ENCODE measurements at regions not wholly inside any gene's neighbourhood (a gene's known extent, or its start where the extent isn't known, plus 50 kb on each side); places are given as distances from the start of the nearest gene placed in this dataset.
"Not testable (repeated sequence)": the region's sequence is repeated elsewhere in the genome, so short reads cannot be mapped to it uniquely, and the experiment has no call there.

DNA sequence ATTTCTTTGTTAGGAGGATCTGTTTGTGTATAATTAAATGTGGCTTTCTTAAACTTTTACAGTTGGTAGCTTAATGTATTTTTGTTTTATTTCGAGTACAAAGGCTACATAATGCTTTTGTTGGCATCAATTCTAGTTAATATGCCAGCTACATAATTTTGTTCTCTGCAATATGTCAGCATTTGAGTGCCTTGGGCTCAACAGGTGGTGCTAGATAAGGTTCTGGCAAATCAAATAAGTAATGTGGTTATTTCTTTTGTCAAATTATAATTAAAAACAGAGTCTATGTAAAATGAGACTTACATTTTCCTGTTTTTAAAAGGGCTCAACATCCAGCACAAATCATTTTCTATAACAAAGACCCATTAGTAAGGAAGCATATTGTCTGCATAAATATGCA is 410.6 kb upstream of the NR5A2 start:
- TF ChIP-seq EP300 (IDR thresholded peaks at IDR 0.05): no peak
- no peak for TF ChIP-seq POLR2AphosphoS5 (IDR thresholded peaks at IDR 0.05)
- DNase-seq (ENCODE audit: low spot score in 2 of 2): no peak
- no peaks in the 10 kb centered on the region for H3K36me3 ChIP-seq
- H3K9me3 ChIP-seq: no peaks in the 10 kb centered on the region
- H3K27me3 ChIP-seq: no peaks in the 10 kb centered on the region
- no peak overlapping the region for H3K27ac ChIP-seq
- H3K4me1 ChIP-seq: no peaks in the 10 kb centered on the region
- 14% methylated on average over 1 of the region's 1 CpG for WGBS
- H3K4me3 ChIP-seq: no peak overlapping the region

DNA sequence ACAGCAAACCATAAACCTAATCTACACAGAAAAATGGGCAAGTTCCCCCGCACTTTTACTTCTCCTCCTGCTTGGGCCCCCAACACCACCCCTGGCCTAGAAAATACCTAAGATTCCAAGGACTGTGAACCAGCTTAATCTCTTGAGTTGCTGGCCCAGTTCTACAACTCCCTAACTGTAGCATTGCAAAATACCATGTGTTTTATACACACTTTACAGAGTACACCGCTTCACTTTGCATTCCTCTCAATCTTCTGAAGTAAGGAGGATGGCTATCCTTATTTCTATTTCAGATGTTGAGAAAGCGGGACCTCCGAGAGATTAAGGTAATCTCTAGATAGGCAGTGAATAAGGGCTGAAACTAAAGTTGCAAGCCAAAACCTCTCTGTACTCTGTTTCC is 408.3 kb upstream of the NR5A2 start:
- no peak for TF ChIP-seq POLR2AphosphoS5 (IDR thresholded peaks at IDR 0.05)
- Histone ChIP-seq H3K36me3 (no peaks in the 10 kb centered on the region), H3K4me1 (no peaks in the 10 kb centered on the region), H3K4me3 (no peak overlapping the region), H3K27me3 (no peaks in the 10 kb centered on the region), H3K9me3 (no peaks in the 10 kb centered on the region), H3K27ac (no peak overlapping the region)
- 77% methylated on average over 4 of the region's 4 CpGs for WGBS
- no peak for DNase-seq (ENCODE audit: low spot score in 2 of 2)

DNA sequence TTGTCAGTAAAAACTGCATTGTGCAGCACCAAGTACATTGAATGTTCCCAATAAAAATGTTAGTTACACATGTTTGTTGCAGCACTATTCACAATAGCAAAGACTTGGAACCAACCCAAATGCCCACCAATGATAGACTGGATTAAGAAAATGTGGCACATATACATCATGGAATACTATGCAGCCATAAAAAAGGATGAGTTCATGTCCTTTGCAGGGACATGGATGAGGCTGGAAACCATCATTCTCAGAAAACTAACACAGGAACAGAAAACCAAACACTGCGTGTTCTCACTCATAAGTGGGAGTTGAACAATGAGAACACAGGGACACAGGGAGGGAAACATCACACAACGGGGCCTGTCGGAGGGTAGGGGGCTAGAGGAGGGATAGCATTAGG is 401.3 kb upstream of the NR5A2 start:
- DNase-seq (ENCODE audit: low spot score in 2 of 2); H3K27me3 ChIP-seq; H3K4me1 ChIP-seq; H3K36me3 ChIP-seq; H3K27ac ChIP-seq; H3K9me3 ChIP-seq; H3K4me3 ChIP-seq: not testable (repeated sequence)
- 95% methylated on average over 3 of the region's 3 CpGs for whole genome bisulfite sequencing

- 41% methylated on average over 4 of the region's 4 CpGs for WGBS
- no peak overlapping the region for H3K4me3 ChIP-seq
- TF ChIP-seq POLR2AphosphoS5 (IDR thresholded peaks at IDR 0.05): no peak
- TF ChIP-seq EP300 (IDR thresholded peaks at IDR 0.05): no peak
- TF ChIP-seq POLR2A (IDR thresholded peaks at IDR 0.05): no peak
- TF ChIP-seq, protein P1, sequence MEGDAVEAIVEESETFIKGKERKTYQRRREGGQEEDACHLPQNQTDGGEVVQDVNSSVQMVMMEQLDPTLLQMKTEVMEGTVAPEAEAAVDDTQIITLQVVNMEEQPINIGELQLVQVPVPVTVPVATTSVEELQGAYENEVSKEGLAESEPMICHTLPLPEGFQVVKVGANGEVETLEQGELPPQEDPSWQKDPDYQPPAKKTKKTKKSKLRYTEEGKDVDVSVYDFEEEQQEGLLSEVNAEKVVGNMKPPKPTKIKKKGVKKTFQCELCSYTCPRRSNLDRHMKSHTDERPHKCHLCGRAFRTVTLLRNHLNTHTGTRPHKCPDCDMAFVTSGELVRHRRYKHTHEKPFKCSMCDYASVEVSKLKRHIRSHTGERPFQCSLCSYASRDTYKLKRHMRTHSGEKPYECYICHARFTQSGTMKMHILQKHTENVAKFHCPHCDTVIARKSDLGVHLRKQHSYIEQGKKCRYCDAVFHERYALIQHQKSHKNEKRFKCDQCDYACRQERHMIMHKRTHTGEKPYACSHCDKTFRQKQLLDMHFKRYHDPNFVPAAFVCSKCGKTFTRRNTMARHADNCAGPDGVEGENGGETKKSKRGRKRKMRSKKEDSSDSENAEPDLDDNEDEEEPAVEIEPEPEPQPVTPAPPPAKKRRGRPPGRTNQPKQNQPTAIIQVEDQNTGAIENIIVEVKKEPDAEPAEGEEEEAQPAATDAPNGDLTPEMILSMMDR (IDR thresholded peaks at IDR 0.05): no peak
- H3K9me3 ChIP-seq: no peaks in the 10 kb centered on the region
- no peaks in the 10 kb centered on the region for H3K4me1 ChIP-seq
- no peaks in the 10 kb centered on the region for H3K27me3 ChIP-seq
- no peaks in the 10 kb centered on the region for H3K36me3 ChIP-seq
- DNase-seq (ENCODE audit: low spot score in 2 of 2): no peak
- H3K27ac ChIP-seq: no peak overlapping the region
These were observed 397.9 kb upstream of the NR5A2 start for GRCh38 chr1:199629624-199630023.

DNA sequence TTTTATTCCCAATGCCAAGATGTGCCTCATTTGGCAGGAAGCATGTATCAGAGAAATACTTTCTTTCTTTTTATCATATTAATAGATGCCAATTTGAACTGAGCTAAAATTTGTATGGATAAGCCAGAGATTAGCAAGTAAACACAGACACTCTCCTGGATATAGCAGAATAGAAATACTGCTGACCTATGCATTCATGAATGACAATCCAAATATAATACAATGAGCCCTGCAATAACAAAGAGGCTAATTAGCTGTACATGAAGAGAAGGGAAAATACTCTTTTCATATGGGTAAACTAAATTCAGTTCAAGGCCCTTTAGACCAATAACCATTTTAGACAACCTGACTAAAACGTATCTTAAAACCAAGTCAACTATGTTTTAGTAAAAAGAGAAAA is 388.1 kb upstream of the NR5A2 start:
- peaks cover 3% of the 10 kb centered on the region for H3K9me3 ChIP-seq
- H3K4me1 ChIP-seq: no peaks in the 10 kb centered on the region
- H3K4me3 ChIP-seq: no peak overlapping the region
- no peaks in the 10 kb centered on the region for H3K36me3 ChIP-seq
- WGBS: 77% methylated on average over 1 of the region's 1 CpG
- DNase-seq (ENCODE audit: low spot score in 2 of 2): no peak
- TF ChIP-seq POLR2A (IDR thresholded peaks at IDR 0.05): no peak
- TF ChIP-seq, protein P1 (IDR thresholded peaks at IDR 0.05): no peak
- TF ChIP-seq EP300 (IDR thresholded peaks at IDR 0.05): no peak
- no peak for TF ChIP-seq POLR2AphosphoS5 (IDR thresholded peaks at IDR 0.05)
- no peaks in the 10 kb centered on the region for H3K27me3 ChIP-seq
- H3K27ac ChIP-seq: no peak overlapping the region

GRCh38 chr1:199641531-199641930 is 386.0 kb upstream of the NR5A2 start:
- no peak for DNase-seq (ENCODE audit: low spot score in 2 of 2)
- Histone ChIP-seq H3K36me3 (no peaks in the 10 kb centered on the region), H3K27ac (no peak overlapping the region), H3K9me3 (peaks cover 3% of the 10 kb centered on the region), H3K27me3 (no peaks in the 10 kb centered on the region), H3K4me1 (no peaks in the 10 kb centered on the region), H3K4me3 (no peak overlapping the region)
- no peak for TF ChIP-seq POLR2AphosphoS5 (IDR thresholded peaks at IDR 0.05)
- TF ChIP-seq, protein P1 (IDR thresholded peaks at IDR 0.05): no peak
- TF ChIP-seq POLR2A (IDR thresholded peaks at IDR 0.05): no peak
- no peak for TF ChIP-seq EP300 (IDR thresholded peaks at IDR 0.05)
- WGBS: 87% methylated on average over 3 of the region's 3 CpGs

DNA sequence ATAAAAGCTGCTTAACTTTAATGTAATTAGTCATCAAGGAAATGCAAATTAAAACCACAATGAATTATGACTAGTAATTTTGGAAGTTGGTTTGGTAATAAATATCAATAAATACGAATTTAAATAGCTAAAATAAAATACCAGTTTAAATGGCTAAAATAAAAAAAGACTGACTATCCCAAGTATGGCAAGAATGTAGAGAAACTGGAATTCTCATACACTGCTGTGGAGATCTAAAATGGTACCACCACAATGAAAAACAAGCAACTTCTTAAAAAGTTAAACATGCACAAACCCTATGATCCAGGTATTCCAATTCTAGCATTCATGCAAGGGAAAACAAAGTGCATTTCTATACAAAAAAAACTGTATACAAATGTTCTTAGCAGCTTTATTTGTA is 382.6 kb upstream of the NR5A2 start:
- Histone ChIP-seq H3K27ac (no peak overlapping the region), H3K9me3 (peaks cover 2% of the 10 kb centered on the region), H3K4me3 (no peak overlapping the region), H3K27me3 (no peaks in the 10 kb centered on the region), H3K36me3 (no peaks in the 10 kb centered on the region), H3K4me1 (no peaks in the 10 kb centered on the region)
- no peak for DNase-seq (ENCODE audit: low spot score in 2 of 2)
- TF ChIP-seq POLR2A (IDR thresholded peaks at IDR 0.05) (no peak), POLR2AphosphoS5 (IDR thresholded peaks at IDR 0.05) (no peak), EP300 (IDR thresholded peaks at IDR 0.05) (no peak)
- TF ChIP-seq, protein P1 (IDR thresholded peaks at IDR 0.05): no peak
- 18% methylated on average over 1 of the region's 1 CpG for WGBS

Measured in suprapubic skin (tissue), 4 donors.